Keratinocyte (primary cell): ENCODE measurements at regions not wholly inside any gene's neighbourhood (a gene's known extent, or its start where the extent isn't known, plus 50 kb on each side); places are given as distances from the start of the nearest gene placed in this dataset.

Experiments
- DNase-seq: peaks from one replicate; pipeline ENCODE4 v3.0.0-alpha.2; 2011; ENCODE audit warnings: low read depth, missing footprints, low spot score
- FAIRE-seq: peaks from 2 replicates; lab custom pipeline; 2011; peaks lifted over from hg19 to GRCh38; lab: Jason Lieb, UNC
- H2AFZ ChIP-seq: 2 replicates; pipeline ENCODE4 v1.6.0; 2012; ENCODE audit warnings: low read length, control low read depth, inconsistent platforms; ENCODE audit not compliant: control insufficient read depth
- H3K27ac ChIP-seq: 2 replicates; pipeline ENCODE4 v1.5.1; 2011; ENCODE audit warnings: low read length; ENCODE audit not compliant: control insufficient read depth, insufficient read depth
- H3K27me3 ChIP-seq: 3 replicates; pipeline ENCODE4 v1.6.0; 2011; ENCODE audit warnings: low read length; ENCODE audit not compliant: control insufficient read depth, insufficient read depth; ENCODE audit errors: extremely low read depth
- H3K36me3 ChIP-seq, 2 experiments: 2 replicates in 1 of 2; 3 replicates in 1 of 2; pipeline ENCODE4 v1.5.1; 2011; ENCODE audit warnings: low read length in 2 of 2, mild to moderate bottlenecking in 1 of 2; ENCODE audit not compliant: control insufficient read depth in 2 of 2, insufficient read depth in 2 of 2; ENCODE audit errors: extremely low read depth in 1 of 2
- H3K4me1 ChIP-seq: 3 replicates; pipeline ENCODE4 v1.5.1; 2011; ENCODE audit warnings: low read length; ENCODE audit not compliant: control insufficient read depth, insufficient read depth; ENCODE audit errors: extremely low read depth
- H3K4me2 ChIP-seq: 3 replicates; pipeline ENCODE4 v1.6.0; 2011; ENCODE audit warnings: low read depth, low read length; ENCODE audit not compliant: control insufficient read depth, insufficient read depth; ENCODE audit errors: extremely low read depth
- H3K4me3 ChIP-seq, 3 experiments: fragments of 200-600 bp in 1 of 3; sonication (generic) in 1 of 3; 2 replicates in 2 of 3; 3 replicates in 1 of 3; pipeline ENCODE4 v1.5.1; 2011 to 2016; ENCODE audit warnings: low read length in 3 of 3, mild to moderate bottlenecking in 3 of 3, control low read depth in 2 of 3, inconsistent platforms in 1 of 3, low read depth in 1 of 3, mixed read lengths in 1 of 3, mixed run types in 1 of 3, moderate library complexity in 1 of 3; ENCODE audit not compliant: control insufficient read depth in 2 of 3, insufficient read depth in 2 of 3; ENCODE audit errors: extremely low read depth in 1 of 3
- H3K79me2 ChIP-seq: 2 replicates; pipeline ENCODE4 v1.6.0; 2012; ENCODE audit warnings: low read length; ENCODE audit not compliant: control insufficient read depth, insufficient read depth
- H3K9ac ChIP-seq: 3 replicates; pipeline ENCODE4 v1.6.0; 2011; ENCODE audit warnings: low read length; ENCODE audit not compliant: control insufficient read depth, insufficient read depth; ENCODE audit errors: extremely low read depth
- H3K9me1 ChIP-seq: 3 replicates; pipeline ENCODE4 v1.6.0; 2011; ENCODE audit warnings: low read length; ENCODE audit not compliant: control insufficient read depth, insufficient read depth; ENCODE audit errors: extremely low read depth
- H3K9me3 ChIP-seq: 2 replicates; pipeline ENCODE4 v1.5.1; 2012; ENCODE audit warnings: low read depth, low read length; ENCODE audit not compliant: control insufficient read depth
- H4K20me1 ChIP-seq: 3 replicates; pipeline ENCODE4 v1.6.0; 2011; ENCODE audit warnings: low read length; ENCODE audit not compliant: control insufficient read depth, insufficient read depth; ENCODE audit errors: extremely low read depth
- EZH2 ChIP-seq: IDR thresholded peaks from one replicate; pipeline ENCODE4 v1.6.1; 2012; ENCODE audit warnings: inconsistent platforms, mild to moderate bottlenecking, low read length, moderate library complexity
- dilution Hi-C: fragments of 300-500 bp; cut with MboI; formaldehyde crosslinking; loops from one replicate; pipeline ENCODE4 v1.7.0; 2020; ENCODE audit warnings: low sequenced_read_pairs; ENCODE audit not compliant: extremely low pct_ligation_motif_present
- TF ChIP-seq, protein P1 (sequence below), 3 experiments: IDR thresholded peaks in 1 of 3; conservative IDR thresholded peaks in 1 of 3; optimal IDR thresholded peaks in 1 of 3; 2 replicates in 2 of 3; 3 replicates in 1 of 3; pipeline versions ENCODE3 to v1.5.1; 2011; ENCODE audit warnings: low read length in 3 of 3, mild to moderate bottlenecking in 3 of 3, moderate library complexity in 2 of 3, control low read depth in 1 of 3, inconsistent platforms in 1 of 3; ENCODE audit not compliant: insufficient read depth in 2 of 3; ENCODE audit errors: extremely low read depth in 1 of 3

GRCh38 chr1:195236991-195237889 lies 1371.0 kb downstream of the KCNT2 start:
- dilution Hi-C loops: no loop called here
- Histone ChIP-seq H3K4me2 (no peak overlapping the region), H3K79me2 (no peaks in the 10 kb centered on the region), H3K4me1 (no peaks in the 10 kb centered on the region), H3K9ac (no peak overlapping the region), H3K9me3 (peaks cover 6% of the 10 kb centered on the region), H3K9me1 (no peaks in the 10 kb centered on the region), H4K20me1 (no peaks in the 10 kb centered on the region), H3K27ac (no peak overlapping the region), H3K4me3 (no peak overlapping the region), H3K27me3 (no peaks in the 10 kb centered on the region), H3K36me3 (no peaks in the 10 kb centered on the region), H2AFZ (no peak overlapping the region)
- FAIRE-seq: no peak
- DNase-seq: no peak
- TF ChIP-seq, protein P1, sequence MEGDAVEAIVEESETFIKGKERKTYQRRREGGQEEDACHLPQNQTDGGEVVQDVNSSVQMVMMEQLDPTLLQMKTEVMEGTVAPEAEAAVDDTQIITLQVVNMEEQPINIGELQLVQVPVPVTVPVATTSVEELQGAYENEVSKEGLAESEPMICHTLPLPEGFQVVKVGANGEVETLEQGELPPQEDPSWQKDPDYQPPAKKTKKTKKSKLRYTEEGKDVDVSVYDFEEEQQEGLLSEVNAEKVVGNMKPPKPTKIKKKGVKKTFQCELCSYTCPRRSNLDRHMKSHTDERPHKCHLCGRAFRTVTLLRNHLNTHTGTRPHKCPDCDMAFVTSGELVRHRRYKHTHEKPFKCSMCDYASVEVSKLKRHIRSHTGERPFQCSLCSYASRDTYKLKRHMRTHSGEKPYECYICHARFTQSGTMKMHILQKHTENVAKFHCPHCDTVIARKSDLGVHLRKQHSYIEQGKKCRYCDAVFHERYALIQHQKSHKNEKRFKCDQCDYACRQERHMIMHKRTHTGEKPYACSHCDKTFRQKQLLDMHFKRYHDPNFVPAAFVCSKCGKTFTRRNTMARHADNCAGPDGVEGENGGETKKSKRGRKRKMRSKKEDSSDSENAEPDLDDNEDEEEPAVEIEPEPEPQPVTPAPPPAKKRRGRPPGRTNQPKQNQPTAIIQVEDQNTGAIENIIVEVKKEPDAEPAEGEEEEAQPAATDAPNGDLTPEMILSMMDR (optimal IDR thresholded peaks at IDR 0.05 in 1 of 3, IDR thresholded peaks at IDR 0.05 in 1 of 3, conservative IDR thresholded peaks at IDR 0.05 in 1 of 3; ENCODE audit: extremely low read depth in 1 of 3, insufficient read depth in 2 of 3, low read length in 3 of 3): no peak
- no peak for TF ChIP-seq EZH2

DNA sequence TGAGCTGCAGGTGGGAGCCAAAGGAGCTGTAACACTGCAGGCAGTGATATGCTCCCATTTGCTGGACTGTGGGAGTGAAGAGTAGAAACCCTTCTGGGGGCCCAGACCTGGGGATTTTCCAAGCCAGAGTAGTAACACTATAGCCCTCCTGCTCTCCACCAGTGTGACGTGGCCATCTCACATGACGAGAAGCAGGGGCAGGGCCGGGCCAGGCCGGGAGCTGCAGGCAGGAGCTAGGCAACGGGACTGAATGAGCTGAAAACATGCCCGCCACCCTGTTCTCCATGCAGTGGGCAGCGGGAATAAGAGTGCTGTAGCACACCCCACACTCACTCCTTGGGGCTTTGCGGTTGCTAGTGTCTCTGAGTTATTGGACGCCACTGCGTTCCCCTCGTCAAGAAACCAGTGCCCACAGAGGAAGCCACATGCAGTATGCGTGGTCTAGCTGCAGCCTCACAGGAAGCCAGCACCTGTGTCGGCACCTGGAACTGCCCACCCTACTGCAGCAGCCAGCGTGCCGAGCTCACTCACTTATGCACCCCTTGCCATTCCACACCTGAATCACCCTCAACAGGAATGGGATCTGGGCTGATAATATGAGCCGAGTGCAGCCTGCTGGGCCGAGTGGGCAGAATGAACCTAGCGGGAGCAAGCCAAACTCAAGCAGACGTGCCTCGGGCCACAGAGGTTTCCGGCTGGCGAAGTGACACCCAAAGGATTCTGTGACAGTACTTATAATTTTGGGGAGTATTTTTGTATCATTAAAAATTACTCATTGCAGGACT lies 1389.6 kb downstream of the KCNT2 start:
- Histone ChIP-seq H3K36me3 (no peaks in the 10 kb centered on the region), H3K4me2 (no peak overlapping the region), H2AFZ (no peak overlapping the region), H3K79me2 (no peaks in the 10 kb centered on the region), H4K20me1 (no peaks in the 10 kb centered on the region), H3K4me3 (no peak overlapping the region), H3K9ac (no peak overlapping the region), H3K9me1 (no peaks in the 10 kb centered on the region), H3K27ac (no peak overlapping the region), H3K4me1 (no peaks in the 10 kb centered on the region), H3K9me3 (no peaks in the 10 kb centered on the region), H3K27me3 (no peaks in the 10 kb centered on the region)
- no peak for DNase-seq
- TF ChIP-seq, protein P1 (optimal IDR thresholded peaks at IDR 0.05 in 1 of 3, IDR thresholded peaks at IDR 0.05 in 1 of 3, conservative IDR thresholded peaks at IDR 0.05 in 1 of 3; ENCODE audit: extremely low read depth in 1 of 3, insufficient read depth in 2 of 3, low read length in 3 of 3): no peak
- no peak for TF ChIP-seq EZH2
- dilution Hi-C loops: no loop called here
- FAIRE-seq: no peak
